Heart right ventricle (tissue), 16 donors: ENCODE measurements at regions not wholly inside any gene's neighbourhood (a gene's known extent, or its start where the extent isn't known, plus 50 kb on each side); places are given as distances from the start of the nearest gene placed in this dataset.

Experiments
- ATAC-seq, 8 donors: fragments of 200-7000 bp; cut with Tn5 transposase; one replicate each; pipeline ENCODE4 v1.9.1; 2020; ENCODE audit warnings: mild to moderate bottlenecking in 8 of 8, moderate library complexity in 8 of 8, moderate number of reproducible peaks in 1 of 8
- DNase-seq, 2 donors: peaks; one replicate each; pipeline ENCODE4 v3.0.0-alpha.2; 2020
- H3K27ac ChIP-seq, 10 donors: fragments of 200-600 bp; sonication (generic) in 2 of 10; one replicate each; pipeline versions ENCODE4 v1.5.0 to v1.8.0; 2020 to 2022; ENCODE audit warnings: mild to moderate bottlenecking in 3 of 10
- H3K27me3 ChIP-seq, 7 donors: fragments of 200-600 bp; one replicate each; pipeline ENCODE4 v1.8.0; 2021 to 2022; ENCODE audit warnings: mild to moderate bottlenecking in 2 of 7
- H3K36me3 ChIP-seq, 9 donors: fragments of 200-600 bp; sonication (generic) in 1 of 9; one replicate each; pipeline versions ENCODE4 v1.5.0 to v1.8.0; 2020 to 2022; ENCODE audit warnings: mild to moderate bottlenecking in 2 of 9
- H3K4me1 ChIP-seq, 9 donors: fragments of 200-600 bp; sonication (generic) in 1 of 9; one replicate each; pipeline versions ENCODE4 v1.5.0 to v1.8.0; 2020 to 2022; ENCODE audit warnings: mild to moderate bottlenecking in 4 of 9
- H3K4me3 ChIP-seq, 10 donors: fragments of 200-600 bp; sonication (generic) in 2 of 10; one replicate each; pipeline versions ENCODE4 v1.5.0 to v1.8.0; 2020 to 2022; ENCODE audit warnings: mild to moderate bottlenecking in 7 of 10, moderate library complexity in 2 of 10
- H3K9me3 ChIP-seq, 11 donors: fragments of 200-600 bp in 10 of 11; sonication (generic) in 2 of 11; one replicate each; pipeline versions ENCODE4 v1.5.0 to v1.8.0; 2013 to 2022; ENCODE audit warnings: mild to moderate bottlenecking in 2 of 11, control low read depth in 1 of 11, moderate library complexity in 1 of 11
- CTCF ChIP-seq, 9 donors: fragments of 200-600 bp; sonication (generic) in 2 of 9; IDR thresholded peaks; one replicate each; pipeline versions ENCODE4 v1.5.0 to v1.8.0; 2021 to 2022; ENCODE audit warnings: antibody characterized with exemption in 9 of 9, mild to moderate bottlenecking in 5 of 9, moderate library complexity in 1 of 9
- WGBS, 2 donors: extraction: QIAGEN DNeasy Blood & Tissue Kit; methylation state at CpG; one replicate each; pipeline ENCODE4 v1.1.7; 2013; ENCODE audit warnings: inconsistent platforms in 1 of 2; 5-methylcytosine and 5-hydroxymethylcytosine counted together
- intact Hi-C, 10 donors: fragments of 100-400 bp; cut with DNase I; formaldehyde crosslinking; loops; one replicate each; pipeline versions ENCODE4 v1.11.1 to v1.14.2; 2022
- donor health status: Arrhythmogenic right ventricular cardiomyopathy.
- donor health status: ischemic (EF 13 %, LVEDD 7.1; RV severe dilation, severe dysfunction).
- donor health status: healthy with polysubstance abuse.
- donor health status: DM: no; HTN: yes; CAD: no.
- donor health status: DM: no; HTN: no; CAD: no.
- donor health status: ischemic (EF 25% LVEDD 6.9; RV normal size, moderate dysfunction).
- donor health status: ischemic (EF 25% LVEDD 5.7; RV mildly dilated, moderate dysfunction).
- donor health status: healthy.
- donor health status: DM: yes; HTN: yes; CAD: no.
- donor health status: Ischemic cardiomyopathy.
- donor health status: ischemic (EF 35%, LVEDD 5.7; RV mildly dilated, moderate dysfunction).
- donor health status: nonischemic (EF 11% LVEDD 7.7; RV severe dilation, severe dysfunction).
- donor health status: DM: yes; HTN: yes; CAD: no.
- donor health status: PGD.
- donor health status: ischemic (EF 29% LVEDD 5.4; RV normal size, mild dysfunction).
- donor health status: nonischemic (EF 23%, LVEDD 6.1; RV moderate dilation, normal function).

GRCh38 chr7:26034391-26034790 lies 117.6 kb upstream of the NFE2L3 start:
- Histone ChIP-seq H3K4me1 (peaks cover 0 to 6% (median 0%) of the 10 kb centered on the region in 9 donors), H3K36me3 (no peaks in the 10 kb centered on the region), H3K27me3 (peaks cover 0 to 34% (median 19%) of the 10 kb centered on the region in 7 donors), H3K4me3 (no peak overlapping the region), H3K9me3 (peaks cover 0 to 2% (median 0%) of the 10 kb centered on the region in 11 donors), H3K27ac (no peak overlapping the region)
- WGBS, 2 donors = 67 to 79% methylated on average over 3 of the region's 3 CpGs
- no peak for ATAC-seq
- no peak for DNase-seq
- intact Hi-C loops = no loop called here
- no peak for TF ChIP-seq CTCF (IDR thresholded peaks at IDR 0.05)

GRCh38 chr7:26035552-26035951 lies 116.4 kb upstream of the NFE2L3 start:
- Histone ChIP-seq H3K9me3 (peaks cover 0 to 2% (median 0%) of the 10 kb centered on the region in 11 donors), H3K36me3 (no peaks in the 10 kb centered on the region), H3K4me1 (peaks cover 0 to 6% (median 0%) of the 10 kb centered on the region in 9 donors), H3K4me3 (no peak overlapping the region), H3K27me3 (peaks cover 0 to 46% (median 30%) of the 10 kb centered on the region in 7 donors), H3K27ac (no peak overlapping the region)
- no peak for ATAC-seq
- intact Hi-C loops = no loop called here
- no peak for DNase-seq
- no peak for TF ChIP-seq CTCF (IDR thresholded peaks at IDR 0.05)

GRCh38 chr7:26036092-26036491 lies 115.9 kb upstream of the NFE2L3 start:
- Histone ChIP-seq H3K9me3 (peaks cover 0 to 2% (median 0%) of the 10 kb centered on the region in 11 donors), H3K4me3 (no peak overlapping the region), H3K4me1 (peaks cover 0 to 6% (median 0%) of the 10 kb centered on the region in 9 donors), H3K27ac (no peak overlapping the region), H3K27me3 (peaks cover 0 to 51% (median 36%) of the 10 kb centered on the region in 7 donors), H3K36me3 (no peaks in the 10 kb centered on the region)
- DNase-seq (no peak), ATAC-seq (no peak)
- no peak for TF ChIP-seq CTCF (IDR thresholded peaks at IDR 0.05)
- WGBS, 2 donors = 85 to 89% methylated on average over 1 of the region's 1 CpG
- intact Hi-C loops = no loop called here

- Histone ChIP-seq H3K9me3 (peaks cover 0 to 2% (median 0%) of the 10 kb centered on the region in 11 donors), H3K4me3 (no peak overlapping the region), H3K36me3 (no peaks in the 10 kb centered on the region), H3K4me1 (peaks cover 0 to 6% (median 0%) of the 10 kb centered on the region in 9 donors), H3K27ac (no peak overlapping the region), H3K27me3 (peaks cover 0 to 56% (median 41%) of the 10 kb centered on the region in 7 donors)
- WGBS, 2 donors = 30 to 32% methylated on average over 9 of the region's 9 CpGs
- intact Hi-C loops = no loop called here
- no peak for TF ChIP-seq CTCF (IDR thresholded peaks at IDR 0.05)
- no peak for DNase-seq
- ATAC-seq = no peak
Measured at GRCh38 chr7:26038201-26038990, 113.6 kb upstream of the NFE2L3 start.
